H9 (cell line): ENCODE measurements at regions not wholly inside any gene's neighbourhood (a gene's known extent, or its start where the extent isn't known, plus 50 kb on each side); places are given as distances from the start of the nearest gene placed in this dataset.

Experiments used
- DNase-seq: peaks from one replicate; pipeline ENCODE4 v3.0.0-alpha.2; 2017
- H2AFZ ChIP-seq: one replicate; pipeline ENCODE4 v1.6.1; 2013; ENCODE audit warnings: mild to moderate bottlenecking, low read length, control low read depth, moderate library complexity
- H2AK5ac ChIP-seq: 2 replicates; pipeline ENCODE4 v1.6.1; 2013; ENCODE audit warnings: low read length, control low read depth, mixed read lengths; ENCODE audit not compliant: insufficient read length
- H2BK120ac ChIP-seq: one replicate; pipeline ENCODE4 v1.6.1; 2013; ENCODE audit warnings: low read depth, mild to moderate bottlenecking, low read length, control low read depth, inconsistent platforms; ENCODE audit not compliant: poor library complexity, severe bottlenecking
- H2BK12ac ChIP-seq: 2 replicates; pipeline ENCODE4 v1.6.1; 2013; ENCODE audit warnings: low read length, control low read depth, mixed read lengths, low read depth; ENCODE audit not compliant: insufficient read length
- H2BK15ac ChIP-seq: 2 replicates; pipeline ENCODE4 v1.6.1; 2013; ENCODE audit warnings: low read depth, low read length, control low read depth
- H2BK20ac ChIP-seq: one replicate; pipeline ENCODE4 v1.6.1; 2013; ENCODE audit warnings: low read depth, mild to moderate bottlenecking, low read length, control low read depth, inconsistent platforms; ENCODE audit not compliant: poor library complexity, severe bottlenecking
- H2BK5ac ChIP-seq: 2 replicates; pipeline ENCODE4 v1.6.1; 2013; ENCODE audit warnings: low read length, control low read depth, mixed read lengths; ENCODE audit not compliant: insufficient read length
- H3K14ac ChIP-seq: 2 replicates; pipeline ENCODE4 v1.6.1; 2013; ENCODE audit warnings: low read length, control low read depth; ENCODE audit not compliant: insufficient read depth
- H3K18ac ChIP-seq: 2 replicates; pipeline ENCODE4 v1.6.1; 2013; ENCODE audit warnings: low read depth, mild to moderate bottlenecking, mixed read lengths, low read length, control low read depth; ENCODE audit not compliant: insufficient read length
- H3K23ac ChIP-seq: 2 replicates; pipeline ENCODE4 v1.6.1; 2013; ENCODE audit warnings: low read length, control low read depth, mixed read lengths, low read depth; ENCODE audit not compliant: insufficient read length
- H3K23me2 ChIP-seq: 2 replicates; pipeline ENCODE4 v1.6.1; 2013; ENCODE audit warnings: low read depth, mild to moderate bottlenecking, mixed read lengths, low read length, control low read depth; ENCODE audit not compliant: insufficient read length, poor library complexity, severe bottlenecking
- H3K27ac ChIP-seq: 2 replicates; pipeline ENCODE4 v1.5.1; 2013; ENCODE audit warnings: low read length, control low read depth, mixed read lengths, low read depth; ENCODE audit not compliant: insufficient read length
- H3K27me3 ChIP-seq: 2 replicates; pipeline ENCODE4 v1.6.1; 2013; ENCODE audit warnings: low read length, control low read depth, inconsistent platforms; ENCODE audit not compliant: insufficient read depth
- H3K4ac ChIP-seq: 2 replicates; pipeline ENCODE4 v1.6.1; 2013; ENCODE audit warnings: low read depth, mild to moderate bottlenecking, control low read depth, inconsistent platforms, low read length, moderate library complexity
- H3K4me1 ChIP-seq: 2 replicates; pipeline ENCODE4 v1.6.1; 2013; ENCODE audit warnings: low read length, control low read depth, inconsistent platforms; ENCODE audit not compliant: insufficient read depth
- H3K4me2 ChIP-seq: 2 replicates; pipeline ENCODE4 v1.6.1; 2013; ENCODE audit warnings: low read length, control low read depth, mixed read lengths; ENCODE audit not compliant: insufficient read length, insufficient read depth
- H3K56ac ChIP-seq: 2 replicates; pipeline ENCODE4 v1.6.1; 2013; ENCODE audit warnings: low read depth, mild to moderate bottlenecking, mixed read lengths, low read length, control low read depth; ENCODE audit not compliant: insufficient read length
- H3K79me1 ChIP-seq: 2 replicates; pipeline ENCODE4 v1.6.1; 2013; ENCODE audit warnings: low read depth, mild to moderate bottlenecking, moderate library complexity, low read length, control low read depth, inconsistent platforms; ENCODE audit not compliant: insufficient read depth, poor library complexity, severe bottlenecking
- H3K79me2 ChIP-seq: 2 replicates; pipeline ENCODE4 v1.6.1; 2013; ENCODE audit warnings: low read length, control low read depth, inconsistent platforms; ENCODE audit not compliant: insufficient read depth
- H3K9ac ChIP-seq: 2 replicates; pipeline ENCODE4 v1.6.1; 2013; ENCODE audit warnings: low read length, control low read depth, mixed read lengths; ENCODE audit not compliant: insufficient read length; ENCODE audit errors: extremely low read depth
- H3K9me3 ChIP-seq: one replicate; pipeline ENCODE4 v1.6.1; 2013; ENCODE audit warnings: low read depth, low read length, inconsistent platforms; ENCODE audit not compliant: control insufficient read depth
- H3T11ph ChIP-seq: one replicate; pipeline ENCODE4 v1.6.1; 2013; ENCODE audit warnings: mild to moderate bottlenecking, low read length, control low read depth, inconsistent platforms
- H4K20me1 ChIP-seq: one replicate; pipeline ENCODE4 v1.6.1; 2013; ENCODE audit not compliant: control insufficient read depth, insufficient read length, insufficient read depth
- H4K5ac ChIP-seq: 2 replicates; pipeline ENCODE4 v1.6.1; 2013; ENCODE audit warnings: low read depth, mild to moderate bottlenecking, mixed read lengths, low read length, control low read depth; ENCODE audit not compliant: insufficient read length
- H4K8ac ChIP-seq: replicated peaks from 2 replicates; pipeline ENCODE4 v1.6.1; 2013; ENCODE audit warnings: low read length, control low read depth, mixed read lengths, low read depth; ENCODE audit not compliant: insufficient read length
- H4K91ac ChIP-seq: 2 replicates; pipeline ENCODE4 v1.6.1; 2013; ENCODE audit warnings: low read depth, mild to moderate bottlenecking, moderate library complexity, mixed read lengths, low read length, control low read depth; ENCODE audit not compliant: insufficient read length
- H3K27ac Mint-ChIP-seq, 3 experiments: 2 replicates in 2 of 3; 3 replicates in 1 of 3; pipeline ENCODE4 v1.8.0; 2020 to 2021; ENCODE audit warnings: mixed read lengths in 3 of 3, mild to moderate bottlenecking in 1 of 3, moderate library complexity in 1 of 3
- H3K27me3 Mint-ChIP-seq: 2 replicates; pipeline ENCODE4 v1.8.0; 2021; ENCODE audit warnings: low read depth, mild to moderate bottlenecking, moderate library complexity, mixed read lengths
- H3K36me3 Mint-ChIP-seq, 3 experiments: 2 replicates in 2 of 3; 3 replicates in 1 of 3; pipeline ENCODE4 v1.8.0; 2020 to 2021; ENCODE audit warnings: low read depth in 3 of 3, mixed read lengths in 3 of 3; ENCODE audit not compliant: insufficient read depth in 1 of 3
- H3K4me1 Mint-ChIP-seq, 2 experiments: 2 replicates each; pipeline ENCODE4 v1.8.0; 2020; ENCODE audit warnings: mixed read lengths in 2 of 2
- H3K4me3 Mint-ChIP-seq, 2 experiments: 2 replicates in 1 of 2; 3 replicates in 1 of 2; pipeline ENCODE4 v1.8.0; 2020 to 2021; ENCODE audit warnings: mild to moderate bottlenecking in 2 of 2, mixed read lengths in 2 of 2, moderate library complexity in 1 of 2
- H3K9me3 Mint-ChIP-seq, 2 experiments: 2 replicates in 1 of 2; 3 replicates in 1 of 2; pipeline ENCODE4 v1.8.0; 2020; ENCODE audit warnings: mild to moderate bottlenecking in 2 of 2, mixed read lengths in 2 of 2, moderate library complexity in 1 of 2
- CTCF ChIP-seq: fragments of 200-600 bp; sonication (generic); conservative IDR thresholded peaks from 3 replicates; pipeline ENCODE4 v1.8.0; 2021; ENCODE audit warnings: antibody characterized with exemption, mild to moderate bottlenecking
- WGBS: extraction: QIAGEN DNeasy Blood & Tissue Kit; methylation state at CpG from one replicate; pipeline ENCODE4 v1.1.7; 2013; ENCODE audit warnings: missing lambda C conversion rate, low lambda C conversion rate, mixed read lengths; ENCODE audit not compliant: insufficient read length; ENCODE audit errors: extremely low coverage; 5-methylcytosine and 5-hydroxymethylcytosine counted together

- Histone ChIP-seq H3K9me3 (no peaks in the 10 kb centered on the region), H3K79me1 (no peaks in the 10 kb centered on the region), H4K5ac (no peak overlapping the region), H4K91ac (no peak overlapping the region), H3K4ac (no peak overlapping the region), H3K23ac (no peak overlapping the region), H2AFZ (no peak overlapping the region), H2BK12ac (no peak overlapping the region), H3K14ac (peak overlapping the region; percentile 49; the same call in 1 of the 2 replicates), H4K8ac (no peak overlapping the region), H2BK120ac (no peak overlapping the region), H3K4me1 (peaks cover 9% of the 10 kb centered on the region), H3K9ac (no peak overlapping the region), H3K18ac (no peak overlapping the region), H2AK5ac (no peak overlapping the region), H3T11ph (no peak overlapping the region), H3K56ac (no peak overlapping the region), H3K4me2 (peak overlapping the region; percentile 6), H2BK5ac (no peak overlapping the region), H3K23me2 (no peaks in the 10 kb centered on the region), H2BK15ac (no peak overlapping the region), H2BK20ac (no peak overlapping the region), H3K79me2 (no peaks in the 10 kb centered on the region), H3K27me3 (no peaks in the 10 kb centered on the region), H3K27ac (no peak overlapping the region), H4K20me1 (no peaks in the 10 kb centered on the region)
- Mint-ChIP-seq H3K4me3 (peak overlapping the region in 1 of 2 experiments; percentile 0; a peak in 1 of 5 replicates), H3K27me3 (no peaks in the 10 kb centered on the region; the same call in 1 of the 2 replicates), H3K4me1 (peaks cover 34 to 41% of the 10 kb centered on the region in 2 experiments), H3K27ac (peak overlapping the region; percentile 25 to 63 (median 52); a peak in 5 of 7 replicates), H3K9me3 (peaks cover 4 to 5% of the 10 kb centered on the region in 2 experiments; a peak in 3 of 5 replicates), H3K36me3 (peaks cover 0 to 14% (median 6%) of the 10 kb centered on the region in 3 experiments; a peak in 4 of 7 replicates)
- no CpG with 5 or more reads among the region's 14 CpGs for WGBS
- TF ChIP-seq CTCF: no peak
- peak; percentile 61 for DNase-seq
Observed at GRCh38 chr9:78542491-78543181, 245.7 kb downstream of the PSAT1 start.
